Gastroesophageal sphincter (tissue), 4 donors: ENCODE measurements at regions not wholly inside any gene's neighbourhood (a gene's known extent, or its start where the extent isn't known, plus 50 kb on each side); places are given as distances from the start of the nearest gene placed in this dataset.

Experiments
- ATAC-seq: fragments of 150-250 bp; one replicate; pipeline ENCODE4 v1.9.1; 2016; ENCODE audit warnings: mild to moderate bottlenecking, moderate library complexity
- H3K27ac ChIP-seq, 4 donors: fragments of 200-600 bp; sonication (generic) in 3 of 4; 1 replicate in 3 of 4; 2 replicates in 1 of 4; pipeline ENCODE4 v1.5.1; 2016 to 2019
- H3K27me3 ChIP-seq: fragments of 200-600 bp; sonication (generic); one replicate; pipeline ENCODE4 v1.5.1; 2019
- H3K36me3 ChIP-seq, 2 donors: fragments of 200-600 bp; sonication (generic); one replicate each; pipeline ENCODE4 v1.5.1; 2019; ENCODE audit warnings: control low read depth in 1 of 2
- H3K4me1 ChIP-seq, 3 donors: fragments of 200-600 bp; sonication (generic); 1 replicate in 2 of 3; 2 replicates in 1 of 3; pipeline ENCODE4 v1.5.1; 2016 to 2019; ENCODE audit warnings: control low read depth in 2 of 3
- H3K4me3 ChIP-seq, 2 donors: fragments of 200-600 bp; sonication (generic); one replicate each; pipeline ENCODE4 v1.5.1; 2019; ENCODE audit warnings: mild to moderate bottlenecking in 1 of 2, moderate library complexity in 1 of 2
- H3K9me3 ChIP-seq, 3 donors: fragments of 200-600 bp; sonication (generic); one replicate each; pipeline ENCODE4 v1.5.1; 2017 to 2019; ENCODE audit warnings: control low read depth in 2 of 3
- CTCF ChIP-seq, 4 experiments: fragments of 200-600 bp in 2 of 4; fragments of 450-650 bp in 2 of 4; sonication (generic) in 1 of 4; IDR thresholded peaks; one replicate each; pipeline ENCODE4 v1.5.1; 2017 to 2019; ENCODE audit warnings: antibody characterized with exemption in 4 of 4, mild to moderate bottlenecking in 2 of 4, moderate library complexity in 2 of 4
- EP300 ChIP-seq: sonication (generic); formaldehyde crosslinking; IDR thresholded peaks from one replicate; pipeline ENCODE4 v1.6.1; 2017; ENCODE audit warnings: antibody characterized with exemption, mild to moderate bottlenecking
- POLR2A ChIP-seq, 2 donors: fragments of 450-650 bp; IDR thresholded peaks; one replicate each; pipeline ENCODE4 v1.6.1; 2017; ENCODE audit warnings: antibody characterized with exemption in 2 of 2, mild to moderate bottlenecking in 2 of 2, moderate library complexity in 1 of 2
- POLR2AphosphoS5 ChIP-seq: sonication (generic); formaldehyde crosslinking; IDR thresholded peaks from one replicate; pipeline ENCODE4 v1.6.1; 2017; ENCODE audit warnings: antibody characterized with exemption
- whole genome bisulfite sequencing, 2 donors: methylation state at CpG; one replicate each; pipeline ENCODE4 v1.1.5; 2018; ENCODE audit warnings: low coverage in 1 of 2; 5-methylcytosine and 5-hydroxymethylcytosine counted together

- no peaks in the 10 kb centered on the region for H3K9me3 ChIP-seq
- no peak overlapping the region for H3K4me3 ChIP-seq
- no peak overlapping the region for H3K27ac ChIP-seq
- H3K27me3 ChIP-seq: no peaks in the 10 kb centered on the region
- 50 to 66% methylated on average over 3 of the region's 3 CpGs for WGBS, 2 donors
- TF ChIP-seq EP300: no peak
- TF ChIP-seq CTCF (IDR thresholded peaks at IDR 0.05): no peak
- TF ChIP-seq POLR2A (IDR thresholded peaks at IDR 0.05): no peak
- no peak for TF ChIP-seq POLR2AphosphoS5
- H3K36me3 ChIP-seq: no peaks in the 10 kb centered on the region
- no peaks in the 10 kb centered on the region for H3K4me1 ChIP-seq
- no peak for ATAC-seq
Measured at GRCh38 chr17:12391468-12391867, 274.2 kb upstream of the MYOCD start.

GRCh38 chr17:12395733-12396354 is 269.8 kb upstream of the MYOCD start:
- Histone ChIP-seq H3K36me3 (no peaks in the 10 kb centered on the region), H3K4me1 (peaks cover 0 to 14% (median 0%) of the 10 kb centered on the region in 3 donors), H3K4me3 (no peak overlapping the region), H3K27ac (no peak overlapping the region), H3K27me3 (no peaks in the 10 kb centered on the region), H3K9me3 (no peaks in the 10 kb centered on the region)
- no peak for ATAC-seq
- TF ChIP-seq CTCF (IDR thresholded peaks at IDR 0.05) (peak in 1 of 4 experiments; percentile 27), POLR2AphosphoS5 (no peak)
- 58 to 80% methylated on average over 4 to 5 of the region's 5 CpGs for WGBS, 2 donors

GRCh38 chr17:12398441-12399051 is 267.1 kb upstream of the MYOCD start:
- Histone ChIP-seq H3K9me3 (no peaks in the 10 kb centered on the region), H3K27ac (peak overlapping the region in 3 of 4 donors; percentile 60 to 67 (median 60)), H3K27me3 (no peaks in the 10 kb centered on the region), H3K4me3 (no peak overlapping the region), H3K36me3 (no peaks in the 10 kb centered on the region), H3K4me1 (peaks cover 0 to 14% (median 0%) of the 10 kb centered on the region in 3 donors)
- peak; percentile 78 for ATAC-seq
- TF ChIP-seq CTCF (IDR thresholded peaks at IDR 0.05) (no peak), POLR2A (IDR thresholded peaks at IDR 0.05) (no peak), POLR2AphosphoS5 (peak; percentile 71), EP300 (peak; percentile 50)
- WGBS, 2 donors: 23 to 54% methylated on average over 6 to 7 of the region's 8 CpGs

GRCh38 chr17:12402963-12403622 is 262.6 kb upstream of the MYOCD start:
- no peak overlapping the region for H3K4me3 ChIP-seq
- H3K9me3 ChIP-seq: no peaks in the 10 kb centered on the region
- TF ChIP-seq POLR2A (IDR thresholded peaks at IDR 0.05): no peak
- no peak for TF ChIP-seq POLR2AphosphoS5
- no peak for TF ChIP-seq EP300
- TF ChIP-seq CTCF (IDR thresholded peaks at IDR 0.05): no peak
- H3K27ac ChIP-seq: no peak overlapping the region
- ATAC-seq: no peak
- H3K4me1 ChIP-seq: peaks cover 0 to 40% (median 4%) of the 10 kb centered on the region in 3 donors
- WGBS, 2 donors: 65 to 72% methylated on average over 5 of the region's 5 CpGs
- no peaks in the 10 kb centered on the region for H3K27me3 ChIP-seq
- no peaks in the 10 kb centered on the region for H3K36me3 ChIP-seq
